GM19455 (cell line): ENCODE measurements at regions not wholly inside any gene's neighbourhood (a gene's known extent, or its start where the extent isn't known, plus 50 kb on each side); places are given as distances from the start of the nearest gene placed in this dataset.

Experiments used
- ATAC-seq: cut with Tn5 transposase; IDR thresholded peaks from one replicate; pipeline ENCODE4 v1.9.1; 2021; ENCODE audit not compliant: unreplicated experiment

GRCh38 chr7:11895337-11895736, 63.3 kb upstream of the THSD7A start:
- ATAC-seq = no peak

DNA sequence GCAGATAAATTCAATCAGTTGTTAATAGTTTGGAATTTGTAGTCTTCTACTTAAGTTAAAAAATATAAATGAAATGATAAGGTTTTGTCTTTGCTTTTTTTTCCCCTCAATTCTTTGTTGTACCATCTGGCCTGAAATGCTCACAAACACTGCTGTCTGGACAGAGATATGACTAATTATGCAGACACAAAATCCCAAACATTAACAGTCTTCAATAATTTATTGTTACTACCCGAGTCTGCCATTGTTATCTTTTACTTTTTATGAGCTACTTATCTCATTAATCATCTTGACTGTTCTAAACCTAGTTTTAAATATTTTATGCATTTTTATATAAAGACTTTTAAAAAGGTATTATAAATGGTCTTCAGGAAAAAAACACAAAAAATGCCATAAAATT, 64.7 kb upstream of the THSD7A start:
- ATAC-seq = no peak

DNA sequence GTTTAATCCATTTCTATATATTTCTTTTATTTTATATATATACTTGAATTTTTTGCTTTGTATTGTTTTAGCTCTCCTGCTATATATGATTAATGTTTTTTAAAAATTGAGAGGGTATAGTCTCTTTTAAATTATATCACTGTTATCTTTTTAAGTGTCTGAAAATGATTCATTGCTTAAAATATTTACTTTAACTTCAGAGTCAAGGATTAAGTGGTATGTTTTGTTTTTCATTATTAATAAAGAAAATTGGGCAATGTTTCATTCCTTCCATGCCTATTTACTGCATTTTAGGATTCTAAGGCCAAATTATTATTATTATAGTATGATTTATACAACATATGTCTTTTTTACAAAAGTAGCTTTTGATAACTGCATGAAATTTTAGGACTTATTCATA, 67.2 kb upstream of the THSD7A start:
- no peak for ATAC-seq

- no peak for ATAC-seq
Measured at GRCh38 chr7:11910253-11910652, 78.3 kb upstream of the THSD7A start.

DNA sequence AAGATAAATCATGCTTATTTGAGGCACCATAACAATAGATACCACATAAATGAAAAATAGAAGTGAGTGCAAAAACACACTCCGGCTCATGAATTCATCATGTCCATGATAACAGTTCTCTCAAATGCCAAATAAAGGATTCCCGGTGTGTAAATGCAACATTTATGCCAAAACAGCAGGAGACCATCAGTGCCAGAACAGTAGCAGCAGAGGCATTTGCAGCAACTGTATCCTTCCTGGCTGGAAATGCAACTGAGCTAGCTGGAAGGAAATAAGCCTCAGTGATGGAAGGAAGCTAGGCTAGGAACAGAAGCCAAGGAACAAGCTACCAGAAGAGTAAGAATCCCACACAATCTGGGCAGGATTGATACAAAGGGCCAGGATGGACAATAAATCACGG, 79.9 kb upstream of the THSD7A start:
- ATAC-seq = no peak

GRCh38 chr7:11914645-11915044, 82.6 kb upstream of the THSD7A start:
- ATAC-seq = no peak

DNA sequence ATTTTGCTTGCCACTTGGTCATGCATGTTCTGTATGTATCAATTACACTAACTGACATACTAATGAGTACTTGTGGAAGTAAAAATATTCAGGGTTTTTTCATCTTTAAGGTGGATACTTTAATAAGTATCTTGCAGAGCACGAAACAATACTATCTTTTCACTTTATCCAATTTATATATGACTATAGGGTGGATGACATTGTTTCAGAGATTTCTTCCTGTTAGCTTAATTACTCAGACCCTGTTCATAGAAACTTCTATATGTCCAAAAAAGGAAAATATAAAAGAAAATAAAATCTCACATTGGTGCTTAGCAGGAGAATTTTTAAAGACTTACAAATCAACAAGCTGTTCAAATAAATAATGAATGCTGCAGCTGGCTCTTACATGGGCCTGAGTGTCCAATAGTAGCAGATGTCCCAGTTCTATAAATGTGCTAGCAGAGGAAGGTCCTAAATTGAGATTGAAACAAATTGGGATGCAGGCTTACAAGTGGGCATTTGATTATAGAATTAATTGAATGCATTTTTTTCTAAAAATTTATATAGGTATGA, 91.5 kb upstream of the THSD7A start:
- no peak for ATAC-seq

DNA sequence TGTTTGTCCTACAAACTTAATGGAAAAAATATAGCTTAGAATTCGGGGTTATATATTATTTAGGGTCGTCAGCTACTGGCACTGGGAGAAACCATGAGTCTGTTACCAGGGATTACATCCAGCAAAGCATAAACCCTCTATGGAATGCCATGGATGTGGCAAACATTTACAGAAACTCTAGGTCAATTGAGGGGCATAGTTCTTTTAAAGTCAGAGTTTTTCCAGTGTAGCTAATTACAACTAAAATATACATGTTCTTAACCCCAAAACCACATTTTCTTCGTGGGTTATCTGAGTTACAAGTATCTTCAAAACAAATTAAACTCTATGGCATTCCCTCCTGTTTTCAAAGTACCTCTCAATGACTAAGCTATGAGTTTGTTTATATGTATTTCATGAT, 99.3 kb upstream of the THSD7A start:
- ATAC-seq = no peak

- no peak for ATAC-seq
Measured at GRCh38 chr7:11934796-11935195, 102.8 kb upstream of the THSD7A start.

- ATAC-seq = no peak
Measured at GRCh38 chr7:11935905-11936304, 103.9 kb upstream of the THSD7A start.

- no peak for ATAC-seq
Measured at GRCh38 chr7:11946794-11947193, 114.8 kb upstream of the THSD7A start.

- ATAC-seq = no peak
Measured at GRCh38 chr7:11950281-11950680, 118.3 kb upstream of the THSD7A start.

DNA sequence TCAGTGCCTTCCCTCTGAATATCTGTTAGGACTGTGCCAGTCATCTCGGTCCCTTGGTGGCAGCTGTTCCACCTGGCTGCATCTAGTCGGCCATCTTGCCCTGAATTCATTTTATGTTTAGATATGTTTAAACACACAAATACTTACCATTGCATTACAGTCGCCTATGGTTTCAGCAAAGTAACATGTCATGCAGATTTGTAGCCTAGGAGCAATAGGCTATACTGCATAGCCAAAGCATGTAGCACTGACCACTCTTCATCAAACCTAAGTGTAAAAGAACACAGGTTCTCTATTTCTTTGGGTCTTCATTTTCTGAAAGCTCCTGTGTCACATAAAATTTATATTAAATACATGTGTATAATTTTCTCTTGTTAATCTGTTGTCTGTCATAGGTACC, 118.9 kb upstream of the THSD7A start:
- no peak for ATAC-seq

DNA sequence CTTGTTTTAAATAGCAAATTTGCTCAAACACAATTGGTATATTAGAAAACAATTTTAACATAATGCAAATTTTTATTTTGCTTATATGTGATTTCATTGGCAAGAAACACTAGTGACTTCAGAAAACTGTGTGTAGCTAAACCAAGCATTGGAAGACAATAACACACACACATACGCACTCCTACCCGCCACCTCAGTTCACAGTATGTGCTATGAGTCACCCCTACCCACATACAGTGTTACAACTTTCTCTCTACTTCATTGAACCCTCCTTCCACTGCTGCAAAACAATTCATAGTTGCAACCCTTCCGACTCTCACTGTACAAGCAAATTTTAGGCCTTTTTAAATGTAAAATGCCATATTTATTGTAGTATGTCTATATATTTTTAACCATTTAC, 119.9 kb upstream of the THSD7A start:
- ATAC-seq = no peak

GRCh38 chr7:11952972-11953371, 121.0 kb upstream of the THSD7A start:
- ATAC-seq = no peak

DNA sequence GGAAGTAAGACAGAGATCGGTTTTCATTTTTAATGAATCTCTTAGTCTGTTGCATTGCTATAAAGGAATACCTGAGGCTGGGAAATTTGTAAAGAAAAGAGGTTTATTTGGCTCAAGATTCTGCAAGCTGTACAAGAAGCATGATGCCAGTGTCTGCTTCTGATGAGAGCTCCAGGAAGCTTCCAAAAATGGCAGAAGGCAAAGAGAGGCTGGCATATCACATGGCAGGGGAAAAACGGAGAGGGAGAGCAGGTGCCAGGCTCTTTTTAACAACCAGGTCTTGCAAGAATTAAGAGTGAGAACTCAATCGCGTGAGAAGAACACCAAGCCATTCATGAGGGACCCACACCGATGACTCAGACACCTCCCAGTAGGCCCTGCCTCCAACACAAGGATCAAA, 125.0 kb upstream of the THSD7A start:
- no peak for ATAC-seq

DNA sequence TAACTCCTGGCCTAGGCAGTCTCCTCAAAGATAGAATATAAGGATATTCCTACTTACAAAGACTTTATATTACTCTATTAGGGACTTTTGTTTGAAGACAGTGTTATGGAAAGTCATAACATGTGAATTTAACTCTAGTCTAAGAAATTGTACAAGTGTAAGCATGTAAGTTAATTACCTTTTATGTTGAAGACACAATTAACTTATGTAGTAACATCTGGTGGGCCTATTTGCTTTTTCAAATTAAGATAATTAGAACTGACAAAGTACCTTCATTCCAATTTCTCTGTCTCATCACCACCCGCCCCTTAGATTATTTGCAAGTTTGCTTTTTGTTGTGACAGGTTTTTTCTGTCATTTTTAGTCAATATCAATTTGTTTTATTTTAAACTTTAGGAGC, 126.0 kb upstream of the THSD7A start:
- ATAC-seq = no peak

GRCh38 chr7:11959121-11959520, 127.1 kb upstream of the THSD7A start:
- ATAC-seq = no peak

DNA sequence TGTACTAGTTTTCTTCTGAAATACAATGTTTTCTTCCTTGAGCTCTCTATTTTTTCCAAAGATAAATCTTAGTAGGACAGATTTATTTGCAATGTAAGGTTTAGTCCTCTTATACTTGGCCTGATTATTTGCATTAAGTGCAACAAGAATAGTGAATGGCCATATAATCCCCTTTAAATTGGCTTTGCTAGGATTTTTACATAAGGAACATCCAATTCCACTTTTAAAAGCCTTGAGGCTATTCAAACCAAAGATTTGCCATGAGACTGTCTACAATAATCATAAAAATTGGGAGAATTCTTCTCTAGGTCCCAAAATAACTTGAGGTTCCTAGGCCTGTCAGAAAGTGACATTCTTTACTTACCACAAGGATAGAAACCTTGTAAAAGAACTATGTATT, 128.6 kb upstream of the THSD7A start:
- ATAC-seq = no peak

DNA sequence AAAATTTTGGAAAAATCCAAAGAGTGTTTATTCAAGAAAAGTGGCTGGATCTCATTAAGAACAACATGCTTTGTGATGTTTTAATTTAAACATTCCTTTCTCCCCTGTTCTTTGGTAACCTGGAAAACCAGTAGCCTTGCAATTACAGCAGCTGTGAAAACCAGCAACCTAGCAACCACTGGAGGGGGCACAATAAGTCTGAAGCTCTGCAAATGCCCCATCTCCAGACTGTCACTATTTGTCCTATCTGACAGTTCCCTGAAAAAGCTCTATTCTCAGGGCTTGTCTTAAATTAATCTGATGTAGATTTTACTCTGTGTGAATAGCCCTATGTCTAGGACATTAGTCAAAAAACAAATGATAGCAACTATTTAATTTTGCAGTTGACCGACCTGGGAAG, 137.6 kb upstream of the THSD7A start:
- no peak for ATAC-seq

DNA sequence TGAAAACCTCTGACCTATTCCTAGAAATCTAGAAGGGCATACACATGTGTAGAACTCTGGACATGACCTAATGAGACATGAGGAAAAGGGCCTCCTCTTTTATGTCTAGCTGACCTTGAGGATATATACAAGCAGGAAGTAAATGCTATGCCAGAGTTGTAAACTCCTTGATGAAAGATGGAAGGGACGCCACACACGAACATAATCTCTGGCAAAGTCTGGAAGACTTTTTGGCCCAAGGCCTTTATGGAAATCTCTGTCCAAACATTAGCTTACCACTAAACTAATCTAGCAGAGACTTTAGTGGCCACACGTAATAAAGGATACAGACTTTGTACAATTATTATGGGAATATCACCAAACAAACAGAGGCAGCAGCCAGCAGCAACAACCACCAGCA, 138.1 kb upstream of the THSD7A start:
- no peak for ATAC-seq

DNA sequence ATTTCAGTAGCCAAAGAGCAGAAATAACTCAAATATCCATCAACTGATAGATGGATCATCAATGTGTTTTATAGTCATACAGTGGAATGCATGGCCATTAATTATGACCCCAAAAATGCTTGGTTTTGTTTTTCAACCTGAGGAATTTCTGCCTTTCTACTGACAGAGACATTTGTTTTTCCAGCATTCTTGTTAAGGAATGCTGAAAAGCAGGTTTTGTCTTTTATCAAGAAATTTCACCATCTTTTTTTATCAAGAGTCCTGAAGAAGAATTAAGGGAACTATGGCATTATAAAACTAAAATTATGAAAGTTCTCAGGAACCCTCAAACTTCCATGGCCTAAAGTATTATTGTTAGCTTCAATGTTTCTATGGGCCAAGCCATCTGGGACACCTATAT, 153.4 kb upstream of the THSD7A start:
- no peak for ATAC-seq

DNA sequence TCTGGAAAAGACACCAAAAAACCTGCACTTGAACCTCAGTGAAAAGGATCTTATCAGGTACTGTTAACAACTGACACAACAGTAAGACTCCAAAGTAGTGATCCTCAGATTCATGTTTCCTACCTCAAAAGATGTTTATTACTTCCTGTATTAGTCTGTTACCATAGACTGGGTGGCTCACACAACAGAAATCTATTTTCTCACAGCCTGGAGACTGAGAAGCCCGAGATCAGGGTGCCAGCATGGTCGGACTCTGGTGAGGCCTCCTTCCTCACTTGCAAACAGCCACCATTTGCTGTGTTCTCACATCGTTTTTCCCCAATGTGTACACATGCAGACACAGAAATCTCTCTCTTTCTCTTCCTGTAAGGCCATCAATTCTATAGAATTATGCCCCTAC, 154.0 kb upstream of the THSD7A start:
- no peak for ATAC-seq

- ATAC-seq = no peak
Measured at GRCh38 chr7:11988186-11988585, 156.2 kb upstream of the THSD7A start.
